ENCODE measurements at regions not wholly inside any gene's neighbourhood (a gene's known extent, or its start where the extent isn't known, plus 50 kb on each side); places are given as distances from the start of the nearest gene placed in this dataset.

GRCh38 chr16:79411357-79411756, 189.2 kb downstream of the MAF start:
- ChIA-PET CTCF (interaction anchor here (1.2 kb wide), 1 partner anchor 190 kb away, joined by 3 read pairs; no protein-coding TSS in a partner anchor), POLR2A (no interaction called here)
- Mint-ChIP-seq H3K4me3 (no peak overlapping the region), H3K36me3 (no peaks in the 10 kb centered on the region), H3K9me3 (peaks cover under 1% of the 10 kb centered on the region), H3K4me1 (peaks cover 51% of the 10 kb centered on the region), H3K27me3 (ENCODE audit: low read depth) (peaks cover 4% of the 10 kb centered on the region; the same call in 1 of the 2 replicates), H3K27ac (no peak overlapping the region)
- ATAC-seq (no peak), DNase-seq (ENCODE audit: low spot score) (no peak)
- TF ChIP-seq CREM (CRISPR knock-in tag; IDR thresholded peaks at IDR 0.05) (no peak), ZNF317 (CRISPR knock-in tag; IDR thresholded peaks at IDR 0.05; ENCODE audit: borderline replicate concordance, low read depth) (0 out of 2 replicates have a peak, but pooled peaks have one; percentile 42)

DNA sequence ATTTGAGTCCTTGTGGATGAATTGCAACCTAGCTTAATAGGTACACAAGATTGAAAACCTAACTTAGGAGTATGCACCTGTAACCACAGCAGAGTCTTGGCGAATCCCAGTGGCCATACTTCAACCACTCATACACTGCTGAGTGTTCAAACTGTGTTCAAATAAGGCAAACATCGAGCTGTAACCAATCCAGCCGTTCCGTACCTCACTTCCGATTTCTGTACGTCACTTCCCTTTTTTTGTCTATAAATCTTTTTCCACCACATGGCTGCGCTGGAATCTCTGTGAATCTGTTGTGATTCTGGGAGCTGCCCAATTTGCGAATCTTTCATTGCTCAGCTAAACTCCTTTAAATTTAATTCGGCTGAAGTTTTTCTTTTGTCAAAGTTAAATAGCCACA, 190.6 kb downstream of the MAF start:
- H3K4me3 Mint-ChIP-seq = no peak overlapping the region
- DNase-seq (ENCODE audit: low spot score) = no peak
- no peak for ATAC-seq
- peaks cover 42% of the 10 kb centered on the region for H3K4me1 Mint-ChIP-seq
- ChIA-PET POLR2A (no interaction called here), CTCF (no interaction called here)
- no peak overlapping the region for H3K27ac Mint-ChIP-seq
- H3K9me3 Mint-ChIP-seq = peaks cover 10% of the 10 kb centered on the region
- no peak for TF ChIP-seq NFYB (CRISPR knock-in tag; conservative IDR thresholded peaks at IDR 0.05; ENCODE audit: low read depth)
- no peak for TF ChIP-seq ZNF532 (CRISPR knock-in tag; IDR thresholded peaks at IDR 0.05; ENCODE audit: borderline replicate concordance)
- no peak for TF ChIP-seq ZNF232 (CRISPR knock-in tag; IDR thresholded peaks at IDR 0.05)
- TF ChIP-seq TEAD4 (CRISPR knock-in tag; IDR thresholded peaks at IDR 0.05) = no peak
- TF ChIP-seq, protein P1, sequence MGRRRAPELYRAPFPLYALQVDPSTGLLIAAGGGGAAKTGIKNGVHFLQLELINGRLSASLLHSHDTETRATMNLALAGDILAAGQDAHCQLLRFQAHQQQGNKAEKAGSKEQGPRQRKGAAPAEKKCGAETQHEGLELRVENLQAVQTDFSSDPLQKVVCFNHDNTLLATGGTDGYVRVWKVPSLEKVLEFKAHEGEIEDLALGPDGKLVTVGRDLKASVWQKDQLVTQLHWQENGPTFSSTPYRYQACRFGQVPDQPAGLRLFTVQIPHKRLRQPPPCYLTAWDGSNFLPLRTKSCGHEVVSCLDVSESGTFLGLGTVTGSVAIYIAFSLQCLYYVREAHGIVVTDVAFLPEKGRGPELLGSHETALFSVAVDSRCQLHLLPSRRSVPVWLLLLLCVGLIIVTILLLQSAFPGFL (CRISPR knock-in tag; IDR thresholded peaks at IDR 0.05; ENCODE audit: borderline replicate concordance) = no peak
- no peaks in the 10 kb centered on the region for H3K36me3 Mint-ChIP-seq
- peaks cover 4% of the 10 kb centered on the region; the same call in 1 of the 2 replicates for H3K27me3 Mint-ChIP-seq (ENCODE audit: low read depth)

GRCh38 chr16:79408355-79408754, 192.2 kb downstream of the MAF start:
- POLR2A ChIA-PET = interaction anchor here (0.6 kb wide), 1 partner anchor 74 kb away, joined by 8 read pairs; no protein-coding TSS in a partner anchor
- ATAC-seq (no peak), DNase-seq (ENCODE audit: low spot score) (no peak)
- H3K4me3 Mint-ChIP-seq = no peak overlapping the region
- H3K27ac Mint-ChIP-seq = no peak overlapping the region
- H3K27me3 Mint-ChIP-seq (ENCODE audit: low read depth) = peaks cover 4% of the 10 kb centered on the region; the same call in 1 of the 2 replicates
- no peak for TF ChIP-seq ZNF396 (CRISPR knock-in tag; IDR thresholded peaks at IDR 0.05; ENCODE audit: borderline replicate concordance)
- TF ChIP-seq, protein P2, sequence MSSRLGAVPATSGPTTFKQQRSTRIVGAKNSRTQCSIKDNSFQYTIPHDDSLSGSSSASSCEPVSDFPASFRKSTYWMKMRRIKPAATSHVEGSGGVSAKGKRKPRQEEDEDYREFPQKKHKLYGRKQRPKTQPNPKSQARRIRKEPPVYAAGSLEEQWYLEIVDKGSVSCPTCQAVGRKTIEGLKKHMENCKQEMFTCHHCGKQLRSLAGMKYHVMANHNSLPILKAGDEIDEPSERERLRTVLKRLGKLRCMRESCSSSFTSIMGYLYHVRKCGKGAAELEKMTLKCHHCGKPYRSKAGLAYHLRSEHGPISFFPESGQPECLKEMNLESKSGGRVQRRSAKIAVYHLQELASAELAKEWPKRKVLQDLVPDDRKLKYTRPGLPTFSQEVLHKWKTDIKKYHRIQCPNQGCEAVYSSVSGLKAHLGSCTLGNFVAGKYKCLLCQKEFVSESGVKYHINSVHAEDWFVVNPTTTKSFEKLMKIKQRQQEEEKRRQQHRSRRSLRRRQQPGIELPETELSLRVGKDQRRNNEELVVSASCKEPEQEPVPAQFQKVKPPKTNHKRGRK (CRISPR knock-in tag; IDR thresholded peaks at IDR 0.05; ENCODE audit: borderline replicate concordance) = peak; percentile 88; the same call in 1 of the 2 replicates
- CTCF ChIA-PET = interaction anchor here (0.6 kb wide), 1 partner anchor 907 kb away, joined by 4 read pairs; no protein-coding TSS in a partner anchor
- H3K36me3 Mint-ChIP-seq = no peaks in the 10 kb centered on the region
- peaks cover 42% of the 10 kb centered on the region for H3K4me1 Mint-ChIP-seq
- H3K9me3 Mint-ChIP-seq = peaks cover 10% of the 10 kb centered on the region

DNA sequence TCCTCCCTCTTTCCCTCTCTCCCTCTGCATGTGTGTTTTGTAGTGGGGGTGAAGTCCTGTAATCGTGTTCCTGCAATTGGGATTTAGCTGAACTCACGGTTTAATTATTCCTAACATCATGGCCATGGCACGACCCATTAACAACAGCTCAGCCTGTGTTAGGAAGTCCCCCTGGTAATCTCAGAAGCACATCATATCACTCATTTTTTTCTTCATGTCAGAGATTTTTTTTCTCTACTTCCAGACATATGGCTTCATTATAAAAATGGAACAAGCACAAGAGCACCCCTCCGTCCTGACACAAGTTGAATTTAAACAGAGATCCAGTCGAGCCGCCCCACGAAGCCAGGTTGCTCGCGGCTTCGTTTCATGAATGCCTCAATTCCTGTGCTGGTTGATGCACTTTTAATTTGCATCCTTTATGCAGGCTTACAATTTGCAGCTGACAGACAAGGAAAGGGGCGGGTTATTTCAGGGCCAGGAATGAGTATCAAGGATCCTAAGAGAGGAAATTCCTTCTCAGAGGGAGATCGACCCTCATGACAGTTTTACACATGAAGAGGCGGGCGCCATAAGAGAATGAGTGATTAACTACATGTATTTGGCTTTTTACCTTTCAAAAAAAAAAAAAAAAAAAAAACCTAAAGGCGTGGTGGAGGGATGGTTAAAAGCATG, 192.9 kb downstream of the MAF start:
- Mint-ChIP-seq H3K4me3 (no peak overlapping the region), H3K9me3 (peaks cover 10% of the 10 kb centered on the region), H3K27me3 (ENCODE audit: low read depth) (peaks cover 4% of the 10 kb centered on the region; the same call in 1 of the 2 replicates), H3K27ac (no peak overlapping the region), H3K4me1 (peaks cover 38% of the 10 kb centered on the region), H3K36me3 (no peaks in the 10 kb centered on the region)
- CTCF ChIA-PET = interaction anchor here (0.6 kb wide), 2 partner anchors 430 to 908 kb away, joined by 4 to 5 read pairs; no protein-coding TSS in a partner anchor
- no peak for TF ChIP-seq MAX (CRISPR knock-in tag; IDR thresholded peaks at IDR 0.05)
- no peak for TF ChIP-seq NR3C1 (CRISPR knock-in tag; conservative IDR thresholded peaks at IDR 0.05; ENCODE audit: low read depth)
- no peak for TF ChIP-seq FOXP4 (CRISPR knock-in tag; IDR thresholded peaks at IDR 0.05)
- TF ChIP-seq IRF2 (CRISPR knock-in tag; IDR thresholded peaks at IDR 0.05; ENCODE audit: borderline replicate concordance, low read depth) = no peak
- ATAC-seq (peak; percentile 44), DNase-seq (ENCODE audit: low spot score) (no peak)
- POLR2A ChIA-PET = interaction anchor here (0.6 kb wide), 1 partner anchor 73 kb away, joined by 8 read pairs; no protein-coding TSS in a partner anchor
